Choroid plexus epithelial cell (primary cell): ENCODE measurements at regions not wholly inside any gene's neighbourhood (a gene's known extent, or its start where the extent isn't known, plus 50 kb on each side); places are given as distances from the start of the nearest gene placed in this dataset.

ENCODE experiments used
- DNase-seq: peaks from one replicate; pipeline ENCODE4 v3.0.0-alpha.2; 2010; ENCODE audit warnings: low read depth
- H3K4me3 ChIP-seq: 2 replicates; pipeline ENCODE4 v1.5.1; 2011; ENCODE audit warnings: low read depth, mild to moderate bottlenecking, control low read depth, low read length, moderate library complexity
- CTCF ChIP-seq: conservative IDR thresholded peaks from 2 replicates; pipeline ENCODE4 v1.5.1; 2011; ENCODE audit warnings: low read depth, mild to moderate bottlenecking, control low read depth, inconsistent platforms, low read length, moderate library complexity

GRCh38 chr1:58989845-58990244, 206.0 kb upstream of the JUN start:
- H3K4me3 ChIP-seq = no peak overlapping the region

GRCh38 chr1:58991305-58991704, 207.5 kb upstream of the JUN start:
- TF ChIP-seq CTCF = no peak
- no peak overlapping the region for H3K4me3 ChIP-seq
- DNase-seq = no peak

More at GRCh38 chr1:58989845-58990244, 206.0 kb upstream of the JUN start:
- TF ChIP-seq CTCF = no peak
- DNase-seq = no peak

- TF ChIP-seq CTCF = no peak
- H3K4me3 ChIP-seq = no peak overlapping the region
- DNase-seq = no peak
Measured at GRCh38 chr1:58992643-58993042, 208.8 kb upstream of the JUN start.

GRCh38 chr1:58993403-58993802, 209.6 kb upstream of the JUN start:
- no peak overlapping the region for H3K4me3 ChIP-seq
- no peak for TF ChIP-seq CTCF
- DNase-seq = no peak

GRCh38 chr1:58994664-58995063, 210.8 kb upstream of the JUN start:
- no peak for DNase-seq
- no peak overlapping the region for H3K4me3 ChIP-seq
- TF ChIP-seq CTCF = no peak

- no peak for DNase-seq
- no peak for TF ChIP-seq CTCF
- H3K4me3 ChIP-seq = no peak overlapping the region
Measured at GRCh38 chr1:58996341-58997059, 212.7 kb upstream of the JUN start.

- no peak for DNase-seq
- TF ChIP-seq CTCF = no peak
- no peak overlapping the region for H3K4me3 ChIP-seq
Measured at GRCh38 chr1:58997060-58997411, 213.2 kb upstream of the JUN start.
